IMR-90 (cell line): ENCODE measurements at regions not wholly inside any gene's neighbourhood (a gene's known extent, or its start where the extent isn't known, plus 50 kb on each side); places are given as distances from the start of the nearest gene placed in this dataset.
A peak's percentile ranks its signal among the peaks of the same experiment; 100 is the strongest.

Experiments
- ATAC-seq: fragments of 200-7000 bp; cut with Tn5 transposase; 2 replicates; pipeline ENCODE4 v1.9.1; 2020; ENCODE audit warnings: low read depth, mild to moderate bottlenecking, moderate library complexity
- BruUV-seq: library from RNA; stranded (reverse); fragments of 400-500 nt; replicated peaks from 2 replicates; lab custom pipeline; 2021; lab: Mats Ljungman, UMichigan
- CTCF ChIA-PET: fragments of 300-600 bp; formaldehyde crosslinking; extraction: SDS; loops from one replicate; lab custom pipeline; 2021; ENCODE audit warnings: antibody characterized with exemption; lab: Yijun Ruan, JAX
- POLR2A ChIA-PET: fragments of 300-600 bp; sonication (Branson Sonifier 250); formaldehyde crosslinking; loops from one replicate; lab custom pipeline; 2022; ENCODE audit warnings: antibody characterized with exemption; ENCODE audit not compliant: unreplicated experiment; lab: Charles Lee
- DNase-seq: peaks from one replicate; pipeline ENCODE4 v3.0.0; 2013
- H2AFZ ChIP-seq: replicated peaks from 2 replicates; pipeline ENCODE3; 2013; ENCODE audit warnings: low read length, mild to moderate bottlenecking; ENCODE audit not compliant: poor library complexity
- H2AK5ac ChIP-seq: 2 replicates; pipeline ENCODE4 v1.6.1; 2013; ENCODE audit warnings: low read depth, low read length, inconsistent platforms
- H2AK9ac ChIP-seq: replicated peaks from 2 replicates; pipeline ENCODE3; 2013; ENCODE audit warnings: mild to moderate bottlenecking, low read depth, low read length, moderate library complexity; ENCODE audit not compliant: poor library complexity
- H2BK120ac ChIP-seq: 2 replicates; pipeline ENCODE4 v1.6.1; 2013; ENCODE audit warnings: low read depth, low read length, inconsistent platforms
- H2BK15ac ChIP-seq: 3 replicates; pipeline ENCODE4 v1.6.1; 2013; ENCODE audit warnings: low read depth, low read length, inconsistent platforms
- H2BK20ac ChIP-seq: 2 replicates; pipeline ENCODE4 v1.6.1; 2013; ENCODE audit warnings: low read depth, mild to moderate bottlenecking, inconsistent platforms, low read length, moderate library complexity
- H2BK5ac ChIP-seq: 2 replicates; pipeline ENCODE4 v1.6.1; 2013; ENCODE audit warnings: mild to moderate bottlenecking, low read depth, low read length, inconsistent platforms; ENCODE audit not compliant: poor library complexity, severe bottlenecking
- H3K14ac ChIP-seq: replicated peaks from 2 replicates; pipeline ENCODE4 v1.6.1; 2013; ENCODE audit warnings: low read depth, low read length, inconsistent platforms
- H3K18ac ChIP-seq: 2 replicates; pipeline ENCODE4 v1.6.1; 2013; ENCODE audit warnings: low read depth, low read length, control low read depth
- H3K23ac ChIP-seq: 2 replicates; pipeline ENCODE4 v1.6.1; 2013; ENCODE audit warnings: low read depth, low read length, inconsistent platforms
- H3K27ac ChIP-seq: 2 replicates; pipeline ENCODE4 v1.5.1; 2013; ENCODE audit warnings: mild to moderate bottlenecking, control low read depth, low read length; ENCODE audit not compliant: insufficient read depth
- H3K27me3 ChIP-seq: 2 replicates; pipeline ENCODE4 v1.6.1; 2013; ENCODE audit warnings: low read length; ENCODE audit not compliant: control insufficient read depth, insufficient read depth
- H3K36me3 ChIP-seq: 2 replicates; pipeline ENCODE4 v1.6.1; 2013; ENCODE audit warnings: low read length, mixed read lengths; ENCODE audit not compliant: control insufficient read depth, insufficient read depth
- H3K4ac ChIP-seq: 2 replicates; pipeline ENCODE4 v1.6.1; 2013; ENCODE audit warnings: low read depth, low read length, inconsistent platforms
- H3K4me1 ChIP-seq: 2 replicates; pipeline ENCODE4 v1.6.1; 2013; ENCODE audit warnings: low read length, mixed read lengths; ENCODE audit not compliant: control insufficient read depth, insufficient read depth
- H3K4me2 ChIP-seq: 2 replicates; pipeline ENCODE4 v1.6.1; 2013; ENCODE audit warnings: low read depth, mild to moderate bottlenecking, control low read depth, low read length, moderate library complexity
- H3K4me3 ChIP-seq: 2 replicates; pipeline ENCODE4 v1.5.1; 2013; ENCODE audit warnings: low read depth, mild to moderate bottlenecking, control low read depth, low read length, moderate library complexity; ENCODE audit not compliant: insufficient read depth
- H3K56ac ChIP-seq: 2 replicates; pipeline ENCODE4 v1.6.1; 2013; ENCODE audit warnings: low read length, inconsistent platforms; ENCODE audit not compliant: insufficient read depth; ENCODE audit errors: extremely low read depth
- H3K79me1 ChIP-seq, 2 experiments: 2 replicates each; pipeline ENCODE4 v1.6.1; 2013; ENCODE audit warnings: low read length in 2 of 2, inconsistent platforms in 1 of 2, low read depth in 1 of 2
- H3K9ac ChIP-seq: 2 replicates; pipeline ENCODE4 v1.6.1; 2013; ENCODE audit warnings: low read depth, low read length, control low read depth
- H3K9me1 ChIP-seq: 2 replicates; pipeline ENCODE4 v1.6.1; 2013; ENCODE audit warnings: low read length, inconsistent platforms; ENCODE audit not compliant: insufficient read depth
- H3K9me3 ChIP-seq: 2 replicates; pipeline ENCODE4 v1.6.1; 2013; ENCODE audit warnings: low read length; ENCODE audit not compliant: control insufficient read depth, insufficient read depth
- H4K20me1 ChIP-seq: 2 replicates; pipeline ENCODE4 v1.6.1; 2013; ENCODE audit warnings: low read length, inconsistent platforms; ENCODE audit not compliant: insufficient read depth
- H4K5ac ChIP-seq: 2 replicates; pipeline ENCODE4 v1.6.1; 2013; ENCODE audit warnings: mild to moderate bottlenecking, low read depth, low read length, control low read depth
- H4K8ac ChIP-seq, 2 experiments: 2 replicates each; pipeline ENCODE4 v1.6.1; 2013; ENCODE audit warnings: low read depth in 2 of 2, low read length in 2 of 2, control low read depth in 1 of 2, inconsistent platforms in 1 of 2
- H4K91ac ChIP-seq: 2 replicates; pipeline ENCODE4 v1.6.1; 2013; ENCODE audit warnings: low read depth, low read length, inconsistent platforms; ENCODE audit not compliant: insufficient read depth
- MAFK ChIP-seq: IDR thresholded peaks from 2 replicates; pipeline ENCODE4 v1.6.1; 2012; ENCODE audit warnings: low read depth, low read length, improper control_type of control experiment
- MXI1 ChIP-seq: IDR thresholded peaks from 2 replicates; pipeline ENCODE4 v1.6.1; 2012; ENCODE audit warnings: low read depth, mild to moderate bottlenecking, low read length, moderate library complexity, borderline replicate concordance
- NFE2L2 ChIP-seq: fragments of 150-350 bp; IDR thresholded peaks from 2 replicates; pipeline ENCODE4 v1.6.1; 2016; ENCODE audit warnings: low read depth, mild to moderate bottlenecking, low read length
- WGBS, 2 experiments: methylation state at CpG; one replicate each; pipeline versions ENCODE4 v1.1.5 to v1.1.7; 2013; ENCODE audit warnings: missing lambda C conversion rate in 2 of 2; ENCODE audit not compliant: insufficient read length in 1 of 2; ENCODE audit errors: extremely low coverage in 2 of 2; 5-methylcytosine and 5-hydroxymethylcytosine counted together
- dilution Hi-C: fragments of 300-500 bp; cut with HindIII; formaldehyde crosslinking; loops from one replicate; pipeline ENCODE4 v1.14.3; 2018; ENCODE audit warnings: low sequenced_read_pairs; ENCODE audit not compliant: unreplicated experiment
- in situ Hi-C: fragments of 300-500 bp; cut with MboI; formaldehyde crosslinking; loops from 3 replicates; pipeline ENCODE4 v1.14.3; 2019; ENCODE audit warnings: low sequenced_read_pairs, inconsistent platforms, mixed read lengths
- intact Hi-C: fragments of 100-400 bp; cut with micrococcal nuclease; formaldehyde crosslinking; loops from 2 replicates; pipeline ENCODE4 v1.10.0; 2022
- TF ChIP-seq, protein P1 (sequence below): fragments of 150-350 bp; IDR thresholded peaks from 2 replicates; pipeline ENCODE4 v1.6.1; 2016; ENCODE audit warnings: low read depth, mild to moderate bottlenecking, low read length, moderate library complexity, borderline replicate concordance
- TF ChIP-seq, protein P2 (sequence below): conservative IDR thresholded peaks from 2 replicates; pipeline ENCODE4 v1.5.1; 2012; ENCODE audit warnings: mild to moderate bottlenecking, low read depth, low read length, improper control_type of control experiment

DNA sequence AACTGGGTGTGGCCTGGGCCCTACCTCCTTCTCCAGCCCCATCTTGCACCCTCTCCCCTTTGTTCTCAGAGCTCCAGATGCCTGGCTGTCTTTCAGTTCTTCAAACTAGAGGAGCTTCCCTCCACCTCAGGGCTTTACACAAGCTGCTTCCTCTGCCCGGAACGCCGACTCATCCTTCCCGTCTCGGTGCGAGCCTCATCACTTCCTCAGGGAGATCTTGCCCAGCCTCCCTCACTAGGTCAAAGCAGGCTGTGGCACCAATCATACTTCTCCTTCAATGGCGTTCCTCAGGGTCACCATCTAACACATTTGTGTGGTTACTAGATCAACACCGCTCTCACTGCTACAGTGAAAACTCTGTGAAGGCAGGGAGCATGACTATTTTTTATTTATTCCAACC lies 56.2 kb upstream of the ZSWIM6 start:
- Histone ChIP-seq H3K23ac (peak overlapping the region; percentile 96), H3K18ac (peak overlapping the region; percentile 81), H3K9me1 (peaks cover 22% of the 10 kb centered on the region), H2BK5ac (peak overlapping the region; percentile 88), H4K20me1 (no peaks in the 10 kb centered on the region), H3K9ac (no peak overlapping the region), H3K27me3 (no peaks in the 10 kb centered on the region), H3K27ac (peak overlapping the region; percentile 79), H2BK15ac (peak overlapping the region; percentile 94), H4K91ac (peak overlapping the region; percentile 96), H2AFZ (peak overlapping the region; percentile 88), H2BK120ac (peak overlapping the region; percentile 94), H3K79me1 (peaks cover 0 to 22% of the 10 kb centered on the region in 2 experiments; a peak in 2 of 4 replicates), H3K14ac (peak overlapping the region; percentile 93), H2BK20ac (peak overlapping the region; percentile 96), H4K5ac (peak overlapping the region; percentile 88), H3K56ac (peak overlapping the region; percentile 71), H3K9me3 (no peaks in the 10 kb centered on the region), H3K4me2 (no peak overlapping the region), H3K36me3 (no peaks in the 10 kb centered on the region), H4K8ac (peak overlapping the region; percentile 83 to 87), H2AK5ac (peak overlapping the region; percentile 89; the same call in 1 of the 2 replicates), H2AK9ac (peak overlapping the region; percentile 95), H3K4ac (peak overlapping the region; percentile 95), H3K4me1 (peaks cover 29% of the 10 kb centered on the region), H3K4me3 (no peak overlapping the region)
- ATAC-seq (peak; percentile 55), DNase-seq (peak; percentile 82)
- no TSS peak for BruUV-seq
- dilution Hi-C loops, result no loop called here
- intact Hi-C loops, result loop anchor here (2.0 to 10.0 kb wide), 2 partner anchors 55 to 129 kb away; no protein-coding TSS in a partner anchor
- TF ChIP-seq, protein P1, sequence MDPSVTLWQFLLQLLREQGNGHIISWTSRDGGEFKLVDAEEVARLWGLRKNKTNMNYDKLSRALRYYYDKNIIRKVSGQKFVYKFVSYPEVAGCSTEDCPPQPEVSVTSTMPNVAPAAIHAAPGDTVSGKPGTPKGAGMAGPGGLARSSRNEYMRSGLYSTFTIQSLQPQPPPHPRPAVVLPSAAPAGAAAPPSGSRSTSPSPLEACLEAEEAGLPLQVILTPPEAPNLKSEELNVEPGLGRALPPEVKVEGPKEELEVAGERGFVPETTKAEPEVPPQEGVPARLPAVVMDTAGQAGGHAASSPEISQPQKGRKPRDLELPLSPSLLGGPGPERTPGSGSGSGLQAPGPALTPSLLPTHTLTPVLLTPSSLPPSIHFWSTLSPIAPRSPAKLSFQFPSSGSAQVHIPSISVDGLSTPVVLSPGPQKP, result no peak
- TF ChIP-seq MXI1, result no peak
- TF ChIP-seq, protein P2, sequence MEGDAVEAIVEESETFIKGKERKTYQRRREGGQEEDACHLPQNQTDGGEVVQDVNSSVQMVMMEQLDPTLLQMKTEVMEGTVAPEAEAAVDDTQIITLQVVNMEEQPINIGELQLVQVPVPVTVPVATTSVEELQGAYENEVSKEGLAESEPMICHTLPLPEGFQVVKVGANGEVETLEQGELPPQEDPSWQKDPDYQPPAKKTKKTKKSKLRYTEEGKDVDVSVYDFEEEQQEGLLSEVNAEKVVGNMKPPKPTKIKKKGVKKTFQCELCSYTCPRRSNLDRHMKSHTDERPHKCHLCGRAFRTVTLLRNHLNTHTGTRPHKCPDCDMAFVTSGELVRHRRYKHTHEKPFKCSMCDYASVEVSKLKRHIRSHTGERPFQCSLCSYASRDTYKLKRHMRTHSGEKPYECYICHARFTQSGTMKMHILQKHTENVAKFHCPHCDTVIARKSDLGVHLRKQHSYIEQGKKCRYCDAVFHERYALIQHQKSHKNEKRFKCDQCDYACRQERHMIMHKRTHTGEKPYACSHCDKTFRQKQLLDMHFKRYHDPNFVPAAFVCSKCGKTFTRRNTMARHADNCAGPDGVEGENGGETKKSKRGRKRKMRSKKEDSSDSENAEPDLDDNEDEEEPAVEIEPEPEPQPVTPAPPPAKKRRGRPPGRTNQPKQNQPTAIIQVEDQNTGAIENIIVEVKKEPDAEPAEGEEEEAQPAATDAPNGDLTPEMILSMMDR, result no peak
- peak; percentile 57 for TF ChIP-seq MAFK
- TF ChIP-seq NFE2L2, result peak; percentile 90
- WGBS, 2 experiments, result 53% methylated on average over 6 of the region's 8 CpGs; no CpG with 5 or more reads in 1 of the 2 experiments
- in situ Hi-C loops, result no loop called here
- ChIA-PET CTCF (interaction anchor here (0.6 to 1.6 kb wide), 3 partner anchors 21 to 788 kb away, joined by 4 to 5 read pairs (median 4); no protein-coding TSS in a partner anchor), POLR2A (no interaction called here)
